ENCODE measurements at regions not wholly inside any gene's neighbourhood (a gene's known extent, or its start where the extent isn't known, plus 50 kb on each side); places are given as distances from the start of the nearest gene placed in this dataset.
"Not testable (repeated sequence)": the region's sequence is repeated elsewhere in the genome, so short reads cannot be mapped to it uniquely, and the experiment has no call there.

DNA sequence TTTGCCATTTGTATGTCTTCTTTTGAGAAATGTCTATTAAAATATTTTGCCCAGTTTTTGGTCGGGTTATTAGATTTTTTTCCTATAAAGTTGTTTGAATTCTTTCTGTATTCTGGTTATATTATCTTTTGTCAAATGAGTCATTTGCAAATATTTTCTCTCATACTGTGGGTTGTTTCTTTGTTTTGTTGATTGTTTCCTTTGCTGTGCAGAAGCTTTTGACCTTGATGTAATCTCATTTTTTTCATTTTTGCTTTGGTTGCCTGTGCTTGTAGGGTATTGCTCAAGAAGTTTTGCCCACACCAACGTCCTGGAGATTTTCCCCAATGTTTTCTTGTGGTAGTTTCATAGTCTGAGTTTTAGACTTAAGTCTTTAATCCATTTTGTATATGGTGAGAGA lies 245.7 kb downstream of the ADCYAP1 start:
- no peak for DNase-seq (ENCODE audit: low spot score)
- TF ChIP-seq, protein P1, sequence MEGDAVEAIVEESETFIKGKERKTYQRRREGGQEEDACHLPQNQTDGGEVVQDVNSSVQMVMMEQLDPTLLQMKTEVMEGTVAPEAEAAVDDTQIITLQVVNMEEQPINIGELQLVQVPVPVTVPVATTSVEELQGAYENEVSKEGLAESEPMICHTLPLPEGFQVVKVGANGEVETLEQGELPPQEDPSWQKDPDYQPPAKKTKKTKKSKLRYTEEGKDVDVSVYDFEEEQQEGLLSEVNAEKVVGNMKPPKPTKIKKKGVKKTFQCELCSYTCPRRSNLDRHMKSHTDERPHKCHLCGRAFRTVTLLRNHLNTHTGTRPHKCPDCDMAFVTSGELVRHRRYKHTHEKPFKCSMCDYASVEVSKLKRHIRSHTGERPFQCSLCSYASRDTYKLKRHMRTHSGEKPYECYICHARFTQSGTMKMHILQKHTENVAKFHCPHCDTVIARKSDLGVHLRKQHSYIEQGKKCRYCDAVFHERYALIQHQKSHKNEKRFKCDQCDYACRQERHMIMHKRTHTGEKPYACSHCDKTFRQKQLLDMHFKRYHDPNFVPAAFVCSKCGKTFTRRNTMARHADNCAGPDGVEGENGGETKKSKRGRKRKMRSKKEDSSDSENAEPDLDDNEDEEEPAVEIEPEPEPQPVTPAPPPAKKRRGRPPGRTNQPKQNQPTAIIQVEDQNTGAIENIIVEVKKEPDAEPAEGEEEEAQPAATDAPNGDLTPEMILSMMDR (IDR thresholded peaks at IDR 0.05; ENCODE audit: extremely low read depth, missing control alignments): no peak

DNA sequence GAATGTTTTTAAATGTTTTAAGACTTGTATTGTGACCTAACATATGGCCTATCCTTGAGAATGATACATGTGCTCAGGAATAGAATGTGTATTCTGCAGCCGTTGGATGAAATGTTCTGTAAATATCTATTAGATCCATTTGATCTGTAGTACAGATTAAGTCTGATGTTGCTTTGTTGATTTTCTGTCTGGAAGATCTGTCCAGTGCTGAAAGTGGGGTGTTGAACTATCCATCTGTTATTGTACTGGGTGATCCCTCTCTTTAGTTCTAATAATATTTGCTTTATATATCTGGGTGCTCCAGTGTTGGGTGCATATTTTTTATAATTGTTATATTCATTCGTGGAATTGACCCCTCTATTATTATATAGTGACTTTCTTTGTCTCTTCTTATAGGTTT lies 248.3 kb downstream of the ADCYAP1 start:
- not testable (repeated sequence) for DNase-seq (ENCODE audit: low spot score)

DNA sequence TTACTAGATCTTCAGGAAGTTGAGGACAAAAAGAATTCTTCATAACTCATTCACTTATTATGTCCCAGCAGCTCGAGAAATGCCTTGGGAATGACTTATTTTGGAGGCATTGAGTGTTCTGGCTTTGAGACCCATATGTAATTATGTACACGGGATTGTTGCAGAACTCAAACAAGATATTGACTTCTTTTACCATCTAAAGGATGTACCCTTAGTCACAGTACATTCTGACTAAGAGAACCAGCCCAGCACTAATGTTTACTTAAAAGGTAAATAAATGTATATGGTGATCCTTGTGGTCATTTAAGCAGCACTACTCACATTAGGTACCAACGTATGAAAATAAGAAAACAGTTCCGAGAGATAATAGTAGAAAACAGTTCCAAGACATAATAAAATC lies 268.9 kb downstream of the ADCYAP1 start:
- DNase-seq (ENCODE audit: low spot score): no peak
- TF ChIP-seq, protein P1 (IDR thresholded peaks at IDR 0.05; ENCODE audit: extremely low read depth, missing control alignments): no peak

DNA sequence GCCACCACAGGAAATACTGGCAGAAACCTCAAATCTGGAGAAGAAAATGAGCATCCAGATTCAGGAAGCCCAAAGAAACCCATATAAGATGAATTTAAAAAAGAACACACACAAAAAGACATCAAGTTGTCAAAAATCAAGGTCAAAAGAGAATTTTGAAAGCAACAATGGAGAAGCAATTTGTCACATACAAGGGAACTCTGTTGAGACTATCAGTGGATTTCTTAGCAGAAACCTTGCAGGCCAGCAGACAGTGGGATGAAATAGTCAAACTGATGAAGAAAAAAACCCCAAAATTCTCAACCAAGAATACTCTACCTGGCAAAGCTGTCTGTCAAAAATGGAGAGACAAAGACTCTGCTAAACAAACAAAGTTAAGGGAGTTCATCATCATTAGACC lies 272.6 kb downstream of the ADCYAP1 start:
- TF ChIP-seq, protein P1 (IDR thresholded peaks at IDR 0.05; ENCODE audit: extremely low read depth, missing control alignments): no peak
- DNase-seq (ENCODE audit: low spot score): no peak

DNA sequence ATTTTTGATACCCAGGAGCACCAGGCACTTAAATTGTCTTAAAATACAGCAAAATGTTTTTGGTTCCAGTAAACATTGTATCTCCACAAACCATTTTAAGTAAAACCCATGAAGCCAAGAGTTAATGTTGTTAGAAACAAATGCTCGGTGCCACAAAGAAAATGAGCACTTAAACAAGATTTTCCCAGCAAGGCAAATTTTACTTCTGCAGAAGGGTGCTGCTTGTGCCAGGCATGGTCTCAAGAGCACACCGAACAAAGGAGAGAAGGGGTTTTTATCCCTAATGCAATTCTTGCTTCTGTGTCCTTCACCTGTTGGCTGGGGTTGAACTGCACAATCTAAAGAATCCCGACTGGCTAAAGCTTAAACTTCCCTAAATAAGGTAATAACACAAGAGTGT lies 286.7 kb downstream of the ADCYAP1 start:
- TF ChIP-seq, protein P1 (IDR thresholded peaks at IDR 0.05; ENCODE audit: extremely low read depth, missing control alignments): no peak
- DNase-seq (ENCODE audit: low spot score): no peak

DNA sequence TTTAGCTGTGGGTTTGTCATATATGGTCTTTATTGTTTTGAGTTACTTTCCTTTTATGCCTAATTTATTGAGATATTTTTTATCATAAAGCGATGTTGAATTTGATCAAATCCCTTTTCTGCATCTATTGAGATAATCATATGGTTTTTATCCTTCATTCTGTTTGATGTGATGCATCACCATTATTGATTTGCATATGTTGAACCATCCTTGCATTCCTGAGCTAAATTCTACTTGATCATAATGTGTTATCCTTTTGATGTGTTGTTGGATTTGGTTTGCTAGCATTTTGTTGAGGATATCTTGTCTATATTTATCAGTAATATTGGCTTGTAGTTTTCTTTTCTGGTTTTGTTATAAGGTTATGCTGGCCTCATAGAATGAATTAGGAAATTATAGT lies 308.5 kb downstream of the ADCYAP1 start:
- DNase-seq (ENCODE audit: low spot score): no peak
- TF ChIP-seq, protein P1 (IDR thresholded peaks at IDR 0.05; ENCODE audit: extremely low read depth, missing control alignments): no peak

DNA sequence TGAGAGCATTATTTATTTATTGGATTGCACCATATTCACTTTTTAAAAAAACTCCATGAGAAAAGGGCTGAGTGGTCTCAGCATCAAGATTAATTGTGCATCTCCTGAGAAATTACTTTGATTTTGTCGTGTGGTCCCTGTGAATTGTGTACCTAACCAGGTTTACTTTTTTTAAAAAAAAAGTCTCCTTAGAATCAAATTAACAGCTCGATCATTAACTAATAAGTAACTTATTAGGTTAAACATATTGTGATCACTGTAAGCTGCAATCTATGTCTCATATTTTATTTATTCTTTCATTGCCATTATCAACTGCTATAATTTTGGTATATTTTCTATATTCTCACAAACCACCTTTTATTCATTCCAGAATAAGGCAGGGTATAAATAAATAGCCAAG lies 318.2 kb downstream of the ADCYAP1 start:
- TF ChIP-seq, protein P1 (IDR thresholded peaks at IDR 0.05; ENCODE audit: extremely low read depth, missing control alignments): no peak
- DNase-seq (ENCODE audit: low spot score): no peak

DNA sequence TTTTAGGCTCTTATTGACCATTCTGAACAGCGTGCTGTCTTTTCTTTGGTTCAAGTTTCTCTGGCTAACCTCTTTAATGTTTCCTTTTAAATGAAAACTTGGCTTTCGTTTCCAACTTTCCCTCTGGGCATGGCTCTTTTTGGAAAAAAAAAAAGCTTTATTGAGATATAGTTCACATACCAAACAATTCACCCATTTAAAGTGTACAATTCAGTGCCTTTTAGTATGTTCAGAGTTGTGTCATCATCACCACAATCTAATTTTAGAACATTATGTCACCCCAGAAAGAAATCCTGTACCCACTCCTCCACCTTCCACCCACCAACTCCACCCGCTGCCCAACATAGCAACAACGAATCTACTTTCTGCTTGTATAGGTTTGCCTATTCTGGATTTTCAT lies 322.4 kb downstream of the ADCYAP1 start:
- no peak for DNase-seq (ENCODE audit: low spot score)
- TF ChIP-seq, protein P1 (IDR thresholded peaks at IDR 0.05; ENCODE audit: extremely low read depth, missing control alignments): no peak

Data from GM20000 (cell line).